NOMO-1 (cell line): ENCODE measurements at regions not wholly inside any gene's neighbourhood (a gene's known extent, or its start where the extent isn't known, plus 50 kb on each side); places are given as distances from the start of the nearest gene placed in this dataset.

ENCODE experiments used
- DNase-seq, 2 experiments: peaks; one replicate each; lab custom pipeline; 2025; ENCODE audit not compliant: unreplicated experiment in 2 of 2; lab: John Stamatoyannopoulos, UW

- no peak for DNase-seq
Observed at GRCh38 chr3:194246709-194247349, 104.3 kb downstream of the CPN2 start.

- no peak for DNase-seq
Observed at GRCh38 chr3:194247350-194247740, 103.8 kb downstream of the CPN2 start.

- DNase-seq, result no peak
Observed at GRCh38 chr3:194249323-194250097, 101.6 kb downstream of the CPN2 start.

GRCh38 chr3:194250098-194251002 lies 100.8 kb downstream of the CPN2 start:
- DNase-seq, result no peak

GRCh38 chr3:194251007-194251406 lies 100.1 kb downstream of the CPN2 start:
- no peak for DNase-seq

- DNase-seq, result no peak
Observed at GRCh38 chr3:194251461-194251860, 99.7 kb downstream of the CPN2 start.

- no peak for DNase-seq
Observed at GRCh38 chr3:194251891-194252560, 99.1 kb downstream of the CPN2 start.

- no peak for DNase-seq
Observed at GRCh38 chr3:194253270-194253669, 97.9 kb downstream of the CPN2 start.

- no peak for DNase-seq
Observed at GRCh38 chr3:194254040-194254439, 97.1 kb downstream of the CPN2 start.

- peak; percentile 97 to 98 for DNase-seq
Observed at GRCh38 chr3:194255252-194256039, 95.7 kb downstream of the CPN2 start.

GRCh38 chr3:194256040-194256945 lies 94.8 kb downstream of the CPN2 start:
- no peak for DNase-seq

- no peak for DNase-seq
Observed at GRCh38 chr3:194257151-194257621, 93.9 kb downstream of the CPN2 start.

- no peak for DNase-seq
Observed at GRCh38 chr3:194257916-194258668, 93.0 kb downstream of the CPN2 start.

- DNase-seq, result no peak
Observed at GRCh38 chr3:194259982-194260766, 91.0 kb downstream of the CPN2 start.

- DNase-seq, result no peak
Observed at GRCh38 chr3:194261581-194262063, 89.5 kb downstream of the CPN2 start.

- no peak for DNase-seq
Observed at GRCh38 chr3:194262176-194262924, 88.8 kb downstream of the CPN2 start.

- no peak for DNase-seq
Observed at GRCh38 chr3:194262925-194263305, 88.2 kb downstream of the CPN2 start.
